ENCODE measurements at regions not wholly inside any gene's neighbourhood (a gene's known extent, or its start where the extent isn't known, plus 50 kb on each side); places are given as distances from the start of the nearest gene placed in this dataset.

DNA sequence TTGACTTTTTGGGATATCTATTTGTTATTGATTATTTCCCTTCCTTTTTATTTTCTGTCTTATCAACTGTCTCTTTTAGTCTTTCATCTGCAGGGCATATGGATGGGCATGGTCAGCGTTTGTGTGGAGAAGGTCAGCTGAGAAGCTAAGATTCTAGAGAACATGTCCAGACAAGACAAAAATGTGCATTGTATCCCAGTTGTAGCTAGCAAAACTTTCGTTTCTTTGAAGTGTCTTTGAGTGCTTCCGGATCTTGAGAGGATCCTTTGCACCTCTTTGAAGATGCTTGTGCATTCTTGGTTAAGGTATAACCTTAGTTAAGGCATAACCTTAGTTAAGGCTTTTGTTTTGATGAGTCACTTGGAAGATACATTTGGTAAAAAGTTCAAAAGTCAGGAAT, 329.9 kb upstream of the LRRC4C start:
- DNase-seq = no peak
- Histone ChIP-seq H3K9ac (ENCODE audit: insufficient read depth, low read length, poor library complexity, severe bottlenecking) (no peak overlapping the region), H2AFZ (ENCODE audit: insufficient read depth, low read depth, low read length, poor library complexity, severe bottlenecking) (no peak overlapping the region), H3K4me1 (ENCODE audit: control insufficient read depth in 1 of 2, insufficient read depth in 2 of 2, low read length in 2 of 2) (no peaks in the 10 kb centered on the region), H3K36me3 (replicated peaks in 1 of 2; ENCODE audit: control insufficient read depth in 1 of 2, insufficient read depth in 2 of 2, low read length in 2 of 2) (no peaks in the 10 kb centered on the region), H3K4me3 (replicated peaks in 1 of 3; ENCODE audit: low read depth in 2 of 3, low read length in 3 of 3) (no peak overlapping the region), H3K79me2 (ENCODE audit: insufficient read depth, low read length) (no peaks in the 10 kb centered on the region), H3K27me3 (ENCODE audit: control insufficient read depth in 2 of 2, insufficient read depth in 2 of 2, low read length in 2 of 2) (no peaks in the 10 kb centered on the region), H3K27ac (ENCODE audit: low read depth in 1 of 2, low read length in 2 of 2) (no peak overlapping the region), H3K9me3 (replicated peaks in 1 of 2; ENCODE audit: control insufficient read depth in 1 of 2, insufficient read depth in 1 of 2, low read length in 2 of 2) (peaks cover 10 to 19% of the 10 kb centered on the region in 2 donors), H4K20me1 (ENCODE audit: insufficient read depth, low read length) (no peaks in the 10 kb centered on the region), H3K4me2 (replicated peaks; ENCODE audit: extremely low read depth, low read length, poor library complexity, severe bottlenecking) (no peak overlapping the region)
- H3K9me3 Mint-ChIP-seq = peaks cover 4 to 31% (median 9%) of the 10 kb centered on the region in 7 donors
- no peak overlapping the region for H3K4me3 Mint-ChIP-seq
- WGBS (ENCODE audit: insufficient coverage) = 97% methylated on average over 3 of the region's 3 CpGs
- no peaks in the 10 kb centered on the region for H3K36me3 Mint-ChIP-seq
- intact Hi-C loops (cut with micrococcal nuclease) = no loop called here
- no peak for TF ChIP-seq CTCF (IDR thresholded peaks at IDR 0.05)
- no peak overlapping the region for H3K27ac Mint-ChIP-seq
- no peaks in the 10 kb centered on the region for H3K4me1 Mint-ChIP-seq
- no peaks in the 10 kb centered on the region for H3K27me3 Mint-ChIP-seq (ENCODE audit: low read depth in 3 of 3)

DNA sequence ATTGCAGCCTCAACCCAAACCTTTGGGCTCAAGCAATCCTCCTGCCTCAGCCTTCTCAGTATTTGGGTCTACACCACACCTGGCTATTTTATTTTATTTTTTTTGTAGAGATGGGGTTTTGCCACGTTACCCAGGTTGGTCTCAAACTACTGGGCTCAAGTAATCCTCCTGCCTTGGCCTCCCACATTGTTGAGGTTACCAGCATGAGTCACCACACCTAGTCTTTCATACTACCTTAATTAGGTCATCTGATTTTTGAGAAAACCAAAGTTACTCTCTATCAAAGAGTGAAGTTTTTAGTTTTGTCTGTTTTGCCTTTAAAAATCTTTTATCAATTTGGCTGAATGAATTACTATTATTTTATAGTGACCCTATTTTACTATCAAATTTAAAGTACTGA, 335.6 kb upstream of the LRRC4C start:
- H3K27ac Mint-ChIP-seq = no peak overlapping the region
- no peaks in the 10 kb centered on the region for H3K27me3 ChIP-seq (ENCODE audit: control insufficient read depth in 2 of 2, insufficient read depth in 2 of 2, low read length in 2 of 2)
- H3K9me3 Mint-ChIP-seq = peaks cover 0 to 18% (median 4%) of the 10 kb centered on the region in 7 donors
- no peaks in the 10 kb centered on the region for H3K4me1 Mint-ChIP-seq
- H2AFZ ChIP-seq (ENCODE audit: insufficient read depth, low read depth, low read length, poor library complexity, severe bottlenecking) = no peak overlapping the region
- H3K9ac ChIP-seq (ENCODE audit: insufficient read depth, low read length, poor library complexity, severe bottlenecking) = no peak overlapping the region
- H3K27me3 Mint-ChIP-seq (ENCODE audit: low read depth in 3 of 3) = peaks cover 0 to 2% (median 0%) of the 10 kb centered on the region in 3 donors
- intact Hi-C loops (cut with micrococcal nuclease) = no loop called here
- H4K20me1 ChIP-seq (ENCODE audit: insufficient read depth, low read length) = no peaks in the 10 kb centered on the region
- no peak overlapping the region for H3K4me3 ChIP-seq (replicated peaks in 1 of 3; ENCODE audit: low read depth in 2 of 3, low read length in 3 of 3)
- no peak overlapping the region for H3K27ac ChIP-seq (ENCODE audit: low read depth in 1 of 2, low read length in 2 of 2)
- H3K36me3 Mint-ChIP-seq = no peaks in the 10 kb centered on the region
- H3K79me2 ChIP-seq (ENCODE audit: insufficient read depth, low read length) = no peaks in the 10 kb centered on the region
- H3K4me2 ChIP-seq (replicated peaks; ENCODE audit: extremely low read depth, low read length, poor library complexity, severe bottlenecking) = no peak overlapping the region
- TF ChIP-seq CTCF (IDR thresholded peaks at IDR 0.05) = no peak
- no peak for DNase-seq
- H3K4me1 ChIP-seq (ENCODE audit: control insufficient read depth in 1 of 2, insufficient read depth in 2 of 2, low read length in 2 of 2) = no peaks in the 10 kb centered on the region
- whole genome bisulfite sequencing (ENCODE audit: insufficient coverage) = no CpG with 5 or more reads among the region's 1 CpG
- H3K4me3 Mint-ChIP-seq = no peak overlapping the region
- no peaks in the 10 kb centered on the region for H3K36me3 ChIP-seq (replicated peaks in 1 of 2; ENCODE audit: control insufficient read depth in 1 of 2, insufficient read depth in 2 of 2, low read length in 2 of 2)
- H3K9me3 ChIP-seq (replicated peaks in 1 of 2; ENCODE audit: control insufficient read depth in 1 of 2, insufficient read depth in 1 of 2, low read length in 2 of 2) = peaks cover 5 to 9% of the 10 kb centered on the region in 2 donors
